HG02973 (cell line): ENCODE measurements at regions not wholly inside any gene's neighbourhood (a gene's known extent, or its start where the extent isn't known, plus 50 kb on each side); places are given as distances from the start of the nearest gene placed in this dataset.

Experiments used
- ATAC-seq: cut with Tn5 transposase; IDR thresholded peaks from one replicate; pipeline ENCODE4 v1.9.1; 2021; ENCODE audit warnings: moderate library complexity; ENCODE audit not compliant: unreplicated experiment

GRCh38 chr14:86675059-86675458, 1145.1 kb downstream of the FLRT2 start:
- ATAC-seq = no peak

- ATAC-seq = no peak
These were observed 1143.6 kb downstream of the FLRT2 start for GRCh38 chr14:86673523-86673969.

GRCh38 chr14:86672080-86672479, 1142.1 kb downstream of the FLRT2 start:
- no peak for ATAC-seq

GRCh38 chr14:86665975-86666374, 1136.0 kb downstream of the FLRT2 start:
- ATAC-seq = no peak

GRCh38 chr14:86662334-86662733, 1132.4 kb downstream of the FLRT2 start:
- ATAC-seq = no peak

GRCh38 chr14:86654558-86655184, 1124.7 kb downstream of the FLRT2 start:
- ATAC-seq = no peak

- no peak for ATAC-seq
These were observed 1122.6 kb downstream of the FLRT2 start for GRCh38 chr14:86652526-86652925.

GRCh38 chr14:86646696-86647690, 1117.0 kb downstream of the FLRT2 start:
- no peak for ATAC-seq

- no peak for ATAC-seq
These were observed 1116.2 kb downstream of the FLRT2 start for GRCh38 chr14:86646125-86646524.

- no peak for ATAC-seq
These were observed 1111.4 kb downstream of the FLRT2 start for GRCh38 chr14:86641310-86641709.

- no peak for ATAC-seq
These were observed 1110.3 kb downstream of the FLRT2 start for GRCh38 chr14:86640288-86640687.

- no peak for ATAC-seq
These were observed 1109.7 kb downstream of the FLRT2 start for GRCh38 chr14:86639666-86640065.

- no peak for ATAC-seq
These were observed 1109.2 kb downstream of the FLRT2 start for GRCh38 chr14:86639146-86639545.

- no peak for ATAC-seq
These were observed 1097.1 kb downstream of the FLRT2 start for GRCh38 chr14:86627080-86627479.

- no peak for ATAC-seq
These were observed 1096.6 kb downstream of the FLRT2 start for GRCh38 chr14:86626530-86626929.

GRCh38 chr14:86625637-86626036, 1095.7 kb downstream of the FLRT2 start:
- no peak for ATAC-seq

GRCh38 chr14:86619726-86620125, 1089.8 kb downstream of the FLRT2 start:
- no peak for ATAC-seq

GRCh38 chr14:86613786-86614185, 1083.8 kb downstream of the FLRT2 start:
- no peak for ATAC-seq

GRCh38 chr14:86613126-86613525, 1083.2 kb downstream of the FLRT2 start:
- ATAC-seq = no peak

GRCh38 chr14:86604561-86604960, 1074.6 kb downstream of the FLRT2 start:
- no peak for ATAC-seq

GRCh38 chr14:86602263-86602662, 1072.3 kb downstream of the FLRT2 start:
- ATAC-seq = no peak

GRCh38 chr14:86601813-86602212, 1071.9 kb downstream of the FLRT2 start:
- ATAC-seq = no peak
